ENCODE measurements at regions not wholly inside any gene's neighbourhood (a gene's known extent, or its start where the extent isn't known, plus 50 kb on each side); places are given as distances from the start of the nearest gene placed in this dataset.
"Not testable (repeated sequence)": the region's sequence is repeated elsewhere in the genome, so short reads cannot be mapped to it uniquely, and the experiment has no call there.

- intact Hi-C loops (cut with DNase I): no loop called here
- no peak for DNase-seq (ENCODE audit: low spot score)
These were observed 61.5 kb downstream of the PRDM13 start for GRCh38 chr6:99668036-99668705.

- intact Hi-C loops (cut with DNase I): loop anchor here in 1 of 2 donors (10.0 kb wide), 1 partner anchor 745 kb away; no protein-coding TSS in a partner anchor
- DNase-seq (ENCODE audit: low spot score): no peak
These were observed 83.5 kb downstream of the PRDM13 start for GRCh38 chr6:99689916-99690685.

GRCh38 chr6:99702287-99702686 is 95.7 kb downstream of the PRDM13 start:
- DNase-seq (ENCODE audit: low spot score); intact Hi-C loops (cut with DNase I): not testable (repeated sequence)

GRCh38 chr6:99709062-99709461 is 102.4 kb downstream of the PRDM13 start:
- no peak for DNase-seq (ENCODE audit: low spot score)
- intact Hi-C loops (cut with DNase I): no loop called here

GRCh38 chr6:99711302-99711701 is 104.7 kb downstream of the PRDM13 start:
- intact Hi-C loops (cut with DNase I): no loop called here
- no peak for DNase-seq (ENCODE audit: low spot score)

- DNase-seq (ENCODE audit: low spot score): no peak
- intact Hi-C loops (cut with DNase I): no loop called here
These were observed 105.3 kb downstream of the PRDM13 start for GRCh38 chr6:99711925-99712324.

GRCh38 chr6:99712519-99712918 is 105.9 kb downstream of the PRDM13 start:
- intact Hi-C loops (cut with DNase I): no loop called here
- DNase-seq (ENCODE audit: low spot score): no peak

- DNase-seq (ENCODE audit: low spot score); intact Hi-C loops (cut with DNase I): not testable (repeated sequence)
These were observed 115.4 kb downstream of the PRDM13 start for GRCh38 chr6:99722043-99722442.

- intact Hi-C loops (cut with DNase I); DNase-seq (ENCODE audit: low spot score): not testable (repeated sequence)
These were observed 123.6 kb downstream of the PRDM13 start for GRCh38 chr6:99730237-99730636.

- intact Hi-C loops (cut with DNase I): no loop called here
These were observed 129.7 kb downstream of the PRDM13 start for GRCh38 chr6:99736302-99736701.

GRCh38 chr6:99739526-99739925 is 132.9 kb downstream of the PRDM13 start:
- DNase-seq (ENCODE audit: low spot score): no peak
- intact Hi-C loops (cut with DNase I): no loop called here

More at GRCh38 chr6:99736302-99736701, 129.7 kb downstream of the PRDM13 start:
- no peak for DNase-seq (ENCODE audit: low spot score)

GRCh38 chr6:99741092-99741491 is 134.5 kb downstream of the PRDM13 start:
- no peak for DNase-seq (ENCODE audit: low spot score)
- intact Hi-C loops (cut with DNase I): loop anchor here in 1 of 2 donors (10.0 kb wide), 2 partner anchors 156 to 276 kb away; no protein-coding TSS in a partner anchor

GRCh38 chr6:99743647-99744046 is 137.0 kb downstream of the PRDM13 start:
- intact Hi-C loops (cut with DNase I): loop anchor here in 1 of 2 donors (10.0 kb wide), 2 partner anchors 159 to 279 kb away; no protein-coding TSS in a partner anchor

GRCh38 chr6:99745651-99746050 is 139.0 kb downstream of the PRDM13 start:
- DNase-seq (ENCODE audit: low spot score): no peak
- intact Hi-C loops (cut with DNase I): loop anchor here in 1 of 2 donors (10.0 kb wide), 2 partner anchors 161 to 281 kb away; no protein-coding TSS in a partner anchor

More at GRCh38 chr6:99743647-99744046, 137.0 kb downstream of the PRDM13 start:
- DNase-seq (ENCODE audit: low spot score): no peak

- no peak for DNase-seq (ENCODE audit: low spot score)
- intact Hi-C loops (cut with DNase I): loop anchor here in 1 of 2 donors (10.0 kb wide), 2 partner anchors 162 to 282 kb away; no protein-coding TSS in a partner anchor
These were observed 139.7 kb downstream of the PRDM13 start for GRCh38 chr6:99746261-99746895.

GRCh38 chr6:99761711-99762110 is 155.1 kb downstream of the PRDM13 start:
- no peak for DNase-seq (ENCODE audit: low spot score)
- intact Hi-C loops (cut with DNase I): no loop called here

GRCh38 chr6:99768166-99768565 is 161.5 kb downstream of the PRDM13 start:
- DNase-seq (ENCODE audit: low spot score): no peak
- intact Hi-C loops (cut with DNase I): no loop called here

GRCh38 chr6:99779631-99780555 is 173.3 kb downstream of the PRDM13 start:
- DNase-seq (ENCODE audit: low spot score): no peak
- intact Hi-C loops (cut with DNase I): no loop called here

GRCh38 chr6:99780556-99780885 is 173.9 kb downstream of the PRDM13 start:
- intact Hi-C loops (cut with DNase I): no loop called here
- no peak for DNase-seq (ENCODE audit: low spot score)

All from posterior vena cava (tissue), 2 donors.